ENCODE measurements at regions not wholly inside any gene's neighbourhood (a gene's known extent, or its start where the extent isn't known, plus 50 kb on each side); places are given as distances from the start of the nearest gene placed in this dataset.
"Not testable (repeated sequence)": the region's sequence is repeated elsewhere in the genome, so short reads cannot be mapped to it uniquely, and the experiment has no call there.

- Histone ChIP-seq H2BK15ac (ENCODE audit: low read depth, low read length) (no peak overlapping the region), H3K56ac (ENCODE audit: insufficient read length, low read depth, low read length) (no peak overlapping the region), H3K79me2 (ENCODE audit: insufficient read depth, low read length) (no peaks in the 10 kb centered on the region), H3K18ac (ENCODE audit: insufficient read length, low read depth, low read length) (no peak overlapping the region), H3T11ph (ENCODE audit: low read length) (no peak overlapping the region), H3K4ac (ENCODE audit: low read depth, low read length) (no peak overlapping the region), H4K5ac (ENCODE audit: insufficient read length, low read depth, low read length) (no peak overlapping the region), H3K4me2 (ENCODE audit: insufficient read depth, insufficient read length, low read length) (no peak overlapping the region), H3K79me1 (ENCODE audit: insufficient read depth, low read depth, low read length, poor library complexity, severe bottlenecking) (no peaks in the 10 kb centered on the region), H2BK120ac (ENCODE audit: low read depth, low read length, poor library complexity, severe bottlenecking) (no peak overlapping the region), H3K14ac (ENCODE audit: insufficient read depth, low read length) (no peak overlapping the region), H3K23me2 (ENCODE audit: insufficient read length, low read depth, low read length, poor library complexity, severe bottlenecking) (no peaks in the 10 kb centered on the region), H3K9ac (ENCODE audit: extremely low read depth, insufficient read length, low read length) (no peak overlapping the region), H2AK5ac (ENCODE audit: insufficient read length, low read length) (no peak overlapping the region), H2BK5ac (ENCODE audit: insufficient read length, low read length) (no peak overlapping the region), H4K8ac (replicated peaks; ENCODE audit: insufficient read length, low read depth, low read length) (no peak overlapping the region), H2BK20ac (ENCODE audit: low read depth, low read length, poor library complexity, severe bottlenecking) (no peak overlapping the region), H2AFZ (ENCODE audit: low read length) (no peak overlapping the region), H3K4me1 (ENCODE audit: insufficient read depth, low read length) (peaks cover 32% of the 10 kb centered on the region; the same call in 1 of the 2 replicates), H4K20me1 (ENCODE audit: control insufficient read depth, insufficient read depth, insufficient read length) (no peaks in the 10 kb centered on the region), H3K27me3 (ENCODE audit: insufficient read depth, low read length) (no peaks in the 10 kb centered on the region), H3K9me3 (ENCODE audit: control insufficient read depth, low read depth, low read length) (no peaks in the 10 kb centered on the region), H3K23ac (ENCODE audit: insufficient read length, low read depth, low read length) (no peak overlapping the region), H3K27ac (ENCODE audit: insufficient read length, low read depth, low read length) (no peak overlapping the region), H4K91ac (ENCODE audit: insufficient read length, low read depth, low read length) (no peak overlapping the region), H2BK12ac (ENCODE audit: insufficient read length, low read depth, low read length) (no peak overlapping the region)
- H3K4me1 Mint-ChIP-seq = peaks cover 78 to 80% of the 10 kb centered on the region in 2 experiments
- H3K4me3 Mint-ChIP-seq = no peak overlapping the region
- no peak for TF ChIP-seq CTCF (conservative IDR thresholded peaks at IDR 0.05)
- H3K9me3 Mint-ChIP-seq = peaks cover 0 to 5% of the 10 kb centered on the region in 2 experiments; a peak in 2 of 5 replicates
- WGBS (ENCODE audit: extremely low coverage, insufficient read length, low lambda C conversion rate) = no CpG with 5 or more reads among the region's 11 CpGs
- peaks cover 2 to 7% (median 5%) of the 10 kb centered on the region in 3 experiments; a peak in 6 of 7 replicates for H3K36me3 Mint-ChIP-seq (ENCODE audit: insufficient read depth in 1 of 3, low read depth in 3 of 3)
- no peaks in the 10 kb centered on the region for H3K27me3 Mint-ChIP-seq (ENCODE audit: low read depth)
- DNase-seq = no peak
- H3K27ac Mint-ChIP-seq = peak overlapping the region in 1 of 3 experiments; percentile 7; a peak in 3 of 7 replicates
Observed at GRCh38 chr6:15907914-15908518, 220.9 kb upstream of the MYLIP start.

GRCh38 chr6:15907220-15907913, 221.5 kb upstream of the MYLIP start:
- H3K9me3 ChIP-seq (ENCODE audit: control insufficient read depth, low read depth, low read length); H2BK5ac ChIP-seq (ENCODE audit: insufficient read length, low read length); H3K23ac ChIP-seq (ENCODE audit: insufficient read length, low read depth, low read length); H3K27me3 ChIP-seq (ENCODE audit: insufficient read depth, low read length); H3K4ac ChIP-seq (ENCODE audit: low read depth, low read length); H3K9me3 Mint-ChIP-seq; H4K91ac ChIP-seq (ENCODE audit: insufficient read length, low read depth, low read length); H3K23me2 ChIP-seq (ENCODE audit: insufficient read length, low read depth, low read length, poor library complexity, severe bottlenecking); H2BK20ac ChIP-seq (ENCODE audit: low read depth, low read length, poor library complexity, severe bottlenecking); H3K9ac ChIP-seq (ENCODE audit: extremely low read depth, insufficient read length, low read length); H3K18ac ChIP-seq (ENCODE audit: insufficient read length, low read depth, low read length); H3K36me3 Mint-ChIP-seq (ENCODE audit: insufficient read depth in 1 of 3, low read depth in 3 of 3); DNase-seq; H2AK5ac ChIP-seq (ENCODE audit: insufficient read length, low read length); H3K27me3 Mint-ChIP-seq (ENCODE audit: low read depth); H2BK12ac ChIP-seq (ENCODE audit: insufficient read length, low read depth, low read length); H3K14ac ChIP-seq (ENCODE audit: insufficient read depth, low read length); H3K79me2 ChIP-seq (ENCODE audit: insufficient read depth, low read length); H2BK120ac ChIP-seq (ENCODE audit: low read depth, low read length, poor library complexity, severe bottlenecking); H4K5ac ChIP-seq (ENCODE audit: insufficient read length, low read depth, low read length); H3K27ac ChIP-seq (ENCODE audit: insufficient read length, low read depth, low read length); H3K56ac ChIP-seq (ENCODE audit: insufficient read length, low read depth, low read length); H2AFZ ChIP-seq (ENCODE audit: low read length); H4K20me1 ChIP-seq (ENCODE audit: control insufficient read depth, insufficient read depth, insufficient read length); H3K4me2 ChIP-seq (ENCODE audit: insufficient read depth, insufficient read length, low read length); H2BK15ac ChIP-seq (ENCODE audit: low read depth, low read length); H3T11ph ChIP-seq (ENCODE audit: low read length); H4K8ac ChIP-seq (replicated peaks; ENCODE audit: insufficient read length, low read depth, low read length); H3K79me1 ChIP-seq (ENCODE audit: insufficient read depth, low read depth, low read length, poor library complexity, severe bottlenecking): not testable (repeated sequence)
- H3K4me1 ChIP-seq (ENCODE audit: insufficient read depth, low read length) = peaks cover 31% of the 10 kb centered on the region; the same call in 1 of the 2 replicates
- 0 out of 5 replicates have a peak overlapping the region, but pooled peaks of 1 of the 2 experiments have one; percentile 43 for H3K4me3 Mint-ChIP-seq
- peak overlapping the region in 1 of 3 experiments; percentile 75; a peak in 2 of 7 replicates for H3K27ac Mint-ChIP-seq
- no CpG with 5 or more reads among the region's 7 CpGs for WGBS (ENCODE audit: extremely low coverage, insufficient read length, low lambda C conversion rate)
- H3K4me1 Mint-ChIP-seq = peaks cover 73% of the 10 kb centered on the region in 2 experiments
